SU-DHL-6 (cell line): ENCODE measurements at regions not wholly inside any gene's neighbourhood (a gene's known extent, or its start where the extent isn't known, plus 50 kb on each side); places are given as distances from the start of the nearest gene placed in this dataset.

ENCODE experiments used
- H2AFZ ChIP-seq: fragments of 200-600 bp; sonication (generic); 2 replicates; pipeline ENCODE4 v1.6.1; 2014; ENCODE audit warnings: low read depth, mild to moderate bottlenecking, moderate library complexity, mixed read lengths, antibody characterized with exemption, low read length; ENCODE audit not compliant: severe bottlenecking
- H3F3A ChIP-seq: fragments of 200-600 bp; shearing (Covaris generic); 2 replicates; pipeline ENCODE4 v1.6.0; 2016; ENCODE audit warnings: antibody characterized with exemption, mild to moderate bottlenecking; ENCODE audit not compliant: insufficient read depth
- H3K27ac ChIP-seq: fragments of 200-600 bp; sonication (generic); 2 replicates; pipeline ENCODE4 v1.5.1; 2016; ENCODE audit warnings: low read depth, mild to moderate bottlenecking, low read length, moderate library complexity, mixed read lengths
- H3K27me3 ChIP-seq: fragments of 200-600 bp; sonication (generic), shearing (Covaris generic); 2 replicates; pipeline ENCODE4 v1.6.0; 2014; ENCODE audit warnings: mild to moderate bottlenecking, low read length
- H3K36me3 ChIP-seq: fragments of 200-600 bp; sonication (generic); 2 replicates; pipeline ENCODE4 v1.6.1; 2014; ENCODE audit warnings: mild to moderate bottlenecking, low read length, mixed read lengths
- H3K4me2 ChIP-seq: fragments of 300-600, 200-600 bp; shearing (Covaris generic), sonication (generic); 2 replicates; pipeline ENCODE4 v1.6.0; 2014; ENCODE audit warnings: low read length, low read depth, mild to moderate bottlenecking; ENCODE audit not compliant: poor library complexity, severe bottlenecking
- H3K4me3 ChIP-seq: fragments of 200-600 bp; sonication (generic); 2 replicates; pipeline ENCODE4 v1.5.1; 2014; ENCODE audit warnings: antibody characterized with exemption, low read length, mild to moderate bottlenecking, mixed read lengths; ENCODE audit not compliant: insufficient read depth, poor library complexity, severe bottlenecking
- H3K79me2 ChIP-seq: fragments of 200-600 bp; sonication (generic); 2 replicates; pipeline ENCODE4 v1.6.1; 2014; ENCODE audit warnings: mild to moderate bottlenecking, low read length, moderate library complexity; ENCODE audit not compliant: insufficient read depth
- H3K9ac ChIP-seq: fragments of 200-600 bp; sonication (generic); 2 replicates; pipeline ENCODE4 v1.7.0; 2014; ENCODE audit warnings: mild to moderate bottlenecking, low read length
- H3K9me2 ChIP-seq: fragments of 200-600 bp; sonication (generic); replicated peaks from 2 replicates; pipeline ENCODE4 v1.6.1; 2014; ENCODE audit warnings: low read length; ENCODE audit not compliant: insufficient read depth
- H3K9me3 ChIP-seq: fragments of 200-600 bp; sonication (generic); 2 replicates; pipeline ENCODE4 v1.6.1; 2014; ENCODE audit warnings: low read length, mixed read lengths; ENCODE audit not compliant: insufficient read depth
- H4K20me1 ChIP-seq: fragments of 200-600 bp; sonication (generic); 2 replicates; pipeline ENCODE4 v1.6.1; 2014; ENCODE audit warnings: low read depth, mild to moderate bottlenecking, antibody characterized with exemption, low read length, moderate library complexity, mixed read lengths
- EZH2phosphoT487 ChIP-seq: fragments of 200-600 bp; sonication (generic), shearing (Covaris generic); conservative IDR thresholded peaks from 2 replicates; pipeline ENCODE4 v1.6.1; 2018; ENCODE audit warnings: mild to moderate bottlenecking, antibody characterized with exemption, low read length, moderate library complexity, mixed read lengths
- TF ChIP-seq, protein P1 (sequence below): fragments of 200-600 bp; sonication (generic); IDR thresholded peaks from one replicate; pipeline ENCODE4 v1.5.1; 2017; ENCODE audit warnings: antibody characterized with exemption, mild to moderate bottlenecking, low read length, moderate library complexity; ENCODE audit not compliant: insufficient read depth, poor library complexity, severe bottlenecking

DNA sequence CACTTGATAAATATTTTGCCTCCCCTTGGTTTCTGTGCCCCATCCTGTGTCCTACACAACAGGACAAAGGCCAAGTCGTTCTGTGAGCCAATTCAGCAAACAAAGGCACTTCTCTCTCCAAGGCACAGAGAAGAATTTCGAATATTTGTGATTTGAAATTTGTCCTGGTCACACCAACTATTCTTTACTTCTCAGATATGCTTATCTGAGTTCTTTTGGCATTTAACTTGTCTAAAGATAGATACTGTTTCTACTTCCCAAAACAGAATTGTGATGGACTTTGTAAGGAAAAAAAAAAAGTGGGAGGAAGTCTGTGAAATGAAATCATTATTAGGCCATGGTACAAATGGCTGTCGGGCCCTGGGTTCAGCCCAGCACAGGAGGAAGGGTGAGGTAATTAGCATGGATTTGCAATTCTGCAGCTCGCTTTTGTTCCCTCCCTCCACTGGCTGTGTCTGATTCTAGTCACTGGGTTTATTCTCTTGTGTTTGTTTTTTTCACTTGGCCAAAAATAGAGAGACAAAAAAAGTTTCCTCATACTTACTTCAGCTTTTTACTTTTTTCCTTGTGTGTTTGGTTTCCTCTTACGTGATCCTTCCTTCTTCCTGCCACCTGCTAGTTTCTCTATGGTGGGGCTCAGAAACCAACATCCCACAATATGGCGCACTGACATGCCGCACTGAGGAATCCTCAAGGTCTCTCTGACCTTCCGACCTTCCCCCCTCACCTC lies 108.2 kb upstream of the MKLN1 start:
- no peaks in the 10 kb centered on the region for H3K27me3 ChIP-seq
- H3F3A ChIP-seq: peaks cover 7% of the 10 kb centered on the region
- H3K9me2 ChIP-seq: no peaks in the 10 kb centered on the region
- TF ChIP-seq, protein P1, sequence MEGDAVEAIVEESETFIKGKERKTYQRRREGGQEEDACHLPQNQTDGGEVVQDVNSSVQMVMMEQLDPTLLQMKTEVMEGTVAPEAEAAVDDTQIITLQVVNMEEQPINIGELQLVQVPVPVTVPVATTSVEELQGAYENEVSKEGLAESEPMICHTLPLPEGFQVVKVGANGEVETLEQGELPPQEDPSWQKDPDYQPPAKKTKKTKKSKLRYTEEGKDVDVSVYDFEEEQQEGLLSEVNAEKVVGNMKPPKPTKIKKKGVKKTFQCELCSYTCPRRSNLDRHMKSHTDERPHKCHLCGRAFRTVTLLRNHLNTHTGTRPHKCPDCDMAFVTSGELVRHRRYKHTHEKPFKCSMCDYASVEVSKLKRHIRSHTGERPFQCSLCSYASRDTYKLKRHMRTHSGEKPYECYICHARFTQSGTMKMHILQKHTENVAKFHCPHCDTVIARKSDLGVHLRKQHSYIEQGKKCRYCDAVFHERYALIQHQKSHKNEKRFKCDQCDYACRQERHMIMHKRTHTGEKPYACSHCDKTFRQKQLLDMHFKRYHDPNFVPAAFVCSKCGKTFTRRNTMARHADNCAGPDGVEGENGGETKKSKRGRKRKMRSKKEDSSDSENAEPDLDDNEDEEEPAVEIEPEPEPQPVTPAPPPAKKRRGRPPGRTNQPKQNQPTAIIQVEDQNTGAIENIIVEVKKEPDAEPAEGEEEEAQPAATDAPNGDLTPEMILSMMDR: no peak
- TF ChIP-seq EZH2phosphoT487: no peak
- H3K9ac ChIP-seq: no peak overlapping the region
- H4K20me1 ChIP-seq: no peaks in the 10 kb centered on the region
- no peaks in the 10 kb centered on the region for H3K9me3 ChIP-seq
- peak overlapping the region; percentile 26 for H3K4me2 ChIP-seq
- H3K4me3 ChIP-seq: peak overlapping the region; percentile 15
- no peaks in the 10 kb centered on the region for H3K79me2 ChIP-seq
- no peaks in the 10 kb centered on the region for H3K36me3 ChIP-seq
- H2AFZ ChIP-seq: peak overlapping the region; percentile 43
- peak overlapping the region; percentile 14; the same call in 1 of the 2 replicates for H3K27ac ChIP-seq

DNA sequence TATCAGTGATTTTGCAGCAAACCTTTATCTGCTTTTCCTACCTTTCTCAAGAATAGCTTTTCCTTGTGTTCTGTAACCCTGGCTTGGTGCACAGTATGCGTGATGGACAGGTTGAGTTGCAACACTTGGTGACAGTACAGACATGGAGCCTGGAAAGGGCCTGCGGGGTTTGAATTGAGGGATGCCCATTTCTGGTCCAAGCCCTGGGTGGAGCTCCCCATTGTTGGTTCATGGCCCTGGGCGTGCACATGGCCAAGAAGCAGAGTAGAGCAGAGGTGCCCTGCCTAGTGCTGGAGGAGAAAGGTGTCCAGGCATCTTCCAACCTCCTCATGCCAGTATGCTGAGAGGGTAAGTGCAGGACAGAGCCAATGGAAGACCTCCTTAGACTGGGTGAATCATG lies 106.6 kb upstream of the MKLN1 start:
- Histone ChIP-seq H3K4me3 (no peak overlapping the region), H3F3A (peaks cover 7% of the 10 kb centered on the region), H3K27me3 (no peaks in the 10 kb centered on the region), H3K36me3 (no peaks in the 10 kb centered on the region), H3K9me2 (no peaks in the 10 kb centered on the region), H3K4me2 (no peak overlapping the region), H4K20me1 (no peaks in the 10 kb centered on the region), H3K9me3 (no peaks in the 10 kb centered on the region), H3K9ac (no peak overlapping the region), H3K27ac (no peak overlapping the region), H2AFZ (no peak overlapping the region), H3K79me2 (no peaks in the 10 kb centered on the region)
- no peak for TF ChIP-seq EZH2phosphoT487
- TF ChIP-seq, protein P1: no peak

DNA sequence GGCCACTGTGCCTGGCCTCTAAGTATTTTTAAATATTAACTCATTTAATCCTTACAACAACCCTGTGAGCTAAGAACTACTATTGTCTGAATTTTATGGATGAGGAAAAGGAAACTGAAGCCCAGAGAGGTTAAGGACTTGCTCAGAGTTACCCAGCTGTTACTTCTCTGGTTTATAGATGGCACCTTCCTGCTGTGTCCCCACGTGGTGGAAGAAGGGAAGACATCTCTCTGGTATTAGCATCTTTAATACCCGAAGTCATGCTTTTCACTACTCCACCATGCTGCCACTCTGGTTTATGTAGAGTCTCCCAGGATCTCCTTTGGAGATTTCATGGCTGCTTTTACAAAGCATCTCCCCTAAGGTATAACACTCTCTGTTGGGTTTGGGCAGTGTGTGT lies 105.5 kb upstream of the MKLN1 start:
- Histone ChIP-seq H3K36me3 (no peaks in the 10 kb centered on the region), H3K4me2 (no peak overlapping the region), H3K9me2 (no peaks in the 10 kb centered on the region), H4K20me1 (no peaks in the 10 kb centered on the region), H3K79me2 (no peaks in the 10 kb centered on the region), H3K9ac (no peak overlapping the region), H3K27ac (no peak overlapping the region), H3F3A (peaks cover 7% of the 10 kb centered on the region), H2AFZ (no peak overlapping the region), H3K4me3 (no peak overlapping the region), H3K27me3 (no peaks in the 10 kb centered on the region), H3K9me3 (no peaks in the 10 kb centered on the region)
- no peak for TF ChIP-seq EZH2phosphoT487
- TF ChIP-seq, protein P1: no peak
